GM13976 (cell line): ENCODE measurements at regions not wholly inside any gene's neighbourhood (a gene's known extent, or its start where the extent isn't known, plus 50 kb on each side); places are given as distances from the start of the nearest gene placed in this dataset.

Source experiments
- DNase-seq: peaks from one replicate; pipeline ENCODE4 v3.0.0; 2012; ENCODE audit warnings: low spot score
- CTCF ChIP-seq: IDR thresholded peaks from 2 replicates; pipeline ENCODE4 v1.5.1; 2012; ENCODE audit warnings: borderline replicate concordance, mild to moderate bottlenecking; ENCODE audit not compliant: insufficient read depth; ENCODE audit errors: extremely low read depth, missing control alignments, control extremely low read depth
- in situ Hi-C: fragments of 300-500 bp; cut with MboI; formaldehyde crosslinking; loops from one replicate; pipeline ENCODE4 v1.12.0; 2022; ENCODE audit warnings: low sequenced_read_pairs, mixed read lengths, inconsistent platforms; ENCODE audit not compliant: unreplicated experiment

- in situ Hi-C loops, result no loop called here
- DNase-seq, result no peak
- no peak for TF ChIP-seq CTCF
These were observed 769.1 kb downstream of the NCAM2 start for GRCh38 chr21:21767276-21767675.

GRCh38 chr21:21788591-21788990 is 790.4 kb downstream of the NCAM2 start:
- no peak for DNase-seq
- no peak for TF ChIP-seq CTCF
- in situ Hi-C loops, result no loop called here

- no peak for TF ChIP-seq CTCF
- in situ Hi-C loops, result no loop called here
- no peak for DNase-seq
These were observed 803.7 kb downstream of the NCAM2 start for GRCh38 chr21:21801921-21802320.

GRCh38 chr21:21806711-21807597 is 808.7 kb downstream of the NCAM2 start:
- in situ Hi-C loops, result no loop called here
- DNase-seq, result no peak

GRCh38 chr21:21807598-21807903 is 809.3 kb downstream of the NCAM2 start:
- no peak for DNase-seq
- no peak for TF ChIP-seq CTCF
- in situ Hi-C loops, result no loop called here

More at GRCh38 chr21:21806711-21807597, 808.7 kb downstream of the NCAM2 start:
- no peak for TF ChIP-seq CTCF

GRCh38 chr21:21813289-21813688 is 815.1 kb downstream of the NCAM2 start:
- no peak for TF ChIP-seq CTCF
- in situ Hi-C loops, result no loop called here
- no peak for DNase-seq
